ENCODE measurements at regions not wholly inside any gene's neighbourhood (a gene's known extent, or its start where the extent isn't known, plus 50 kb on each side); places are given as distances from the start of the nearest gene placed in this dataset.

GRCh38 chr5:103800741-103801495 is 238.3 kb upstream of the NUDT12 start:
- no peaks in the 10 kb centered on the region for H3K9me3 ChIP-seq
- H3K36me3 ChIP-seq, result no peaks in the 10 kb centered on the region
- no peaks in the 10 kb centered on the region for H3K27me3 ChIP-seq
- no peak overlapping the region for H3K4me3 ChIP-seq
- no peak for TF ChIP-seq CTCF (IDR thresholded peaks at IDR 0.05)
- peaks cover 0 to 5% of the 10 kb centered on the region in 2 donors for H3K4me1 ChIP-seq
- no peak for DNase-seq (ENCODE audit: low spot score)
- H3K27ac ChIP-seq, result no peak overlapping the region

- Histone ChIP-seq H3K4me1 (no peaks in the 10 kb centered on the region), H3K4me3 (no peak overlapping the region), H3K27ac (no peak overlapping the region), H3K36me3 (no peaks in the 10 kb centered on the region), H3K27me3 (no peaks in the 10 kb centered on the region), H3K9me3 (peaks cover 0 to 48% of the 10 kb centered on the region in 2 donors)
- no peak for DNase-seq (ENCODE audit: low spot score)
- TF ChIP-seq CTCF (IDR thresholded peaks at IDR 0.05), result no peak
Observed at GRCh38 chr5:103793595-103794182, 231.1 kb upstream of the NUDT12 start.

- no peaks in the 10 kb centered on the region for H3K27me3 ChIP-seq
- no peaks in the 10 kb centered on the region for H3K4me1 ChIP-seq
- H3K9me3 ChIP-seq, result peaks cover 0 to 8% of the 10 kb centered on the region in 2 donors
- H3K4me3 ChIP-seq, result no peak overlapping the region
- no peak overlapping the region for H3K27ac ChIP-seq
- TF ChIP-seq CTCF (IDR thresholded peaks at IDR 0.05), result no peak
- DNase-seq (ENCODE audit: low spot score), result no peak
- no peaks in the 10 kb centered on the region for H3K36me3 ChIP-seq
Observed at GRCh38 chr5:103785569-103785968, 223.0 kb upstream of the NUDT12 start.

- DNase-seq (ENCODE audit: low spot score), result no peak
- no peak overlapping the region for H3K27ac ChIP-seq
- no peaks in the 10 kb centered on the region for H3K27me3 ChIP-seq
- H3K9me3 ChIP-seq, result no peaks in the 10 kb centered on the region
- no peaks in the 10 kb centered on the region for H3K36me3 ChIP-seq
- H3K4me3 ChIP-seq, result no peak overlapping the region
- no peaks in the 10 kb centered on the region for H3K4me1 ChIP-seq
- no peak for TF ChIP-seq CTCF (IDR thresholded peaks at IDR 0.05)
Observed at GRCh38 chr5:103783669-103784068, 221.1 kb upstream of the NUDT12 start.

GRCh38 chr5:103780794-103781193 is 218.2 kb upstream of the NUDT12 start:
- Histone ChIP-seq H3K4me1 (no peaks in the 10 kb centered on the region), H3K27ac (no peak overlapping the region), H3K9me3 (no peaks in the 10 kb centered on the region), H3K4me3 (no peak overlapping the region), H3K36me3 (no peaks in the 10 kb centered on the region), H3K27me3 (no peaks in the 10 kb centered on the region)
- DNase-seq (ENCODE audit: low spot score), result no peak
- TF ChIP-seq CTCF (IDR thresholded peaks at IDR 0.05), result no peak
